ENCODE measurements at regions not wholly inside any gene's neighbourhood (a gene's known extent, or its start where the extent isn't known, plus 50 kb on each side); places are given as distances from the start of the nearest gene placed in this dataset.
"Not testable (repeated sequence)": the region's sequence is repeated elsewhere in the genome, so short reads cannot be mapped to it uniquely, and the experiment has no call there.

- Mint-ChIP-seq H3K36me3 (no peaks in the 10 kb centered on the region), H3K4me1 (peaks cover 3 to 7% of the 10 kb centered on the region in 2 donors), H3K9me3 (no peaks in the 10 kb centered on the region), H3K4me3 (no peak overlapping the region), H3K27ac (no peak overlapping the region), H3K27me3 (peaks cover 0 to 13% of the 10 kb centered on the region in 2 donors)
- ATAC-seq (replicated peaks) = peak in 1 of 2 donors; percentile 61
- DNase-seq = peak; percentile 21
Measured at GRCh38 chrX:118254611-118255010, 91.3 kb upstream of the WDR44 start.

GRCh38 chrX:118255921-118256320 lies 90.0 kb upstream of the WDR44 start:
- no peak overlapping the region for H3K4me3 Mint-ChIP-seq

GRCh38 chrX:118257781-118258180 lies 88.1 kb upstream of the WDR44 start:
- no peaks in the 10 kb centered on the region for H3K36me3 Mint-ChIP-seq
- H3K4me3 Mint-ChIP-seq = no peak overlapping the region
- ATAC-seq (replicated peaks) = no peak
- no peaks in the 10 kb centered on the region for H3K9me3 Mint-ChIP-seq
- H3K27ac Mint-ChIP-seq = no peak overlapping the region
- peaks cover 3 to 7% of the 10 kb centered on the region in 2 donors for H3K4me1 Mint-ChIP-seq
- H3K27me3 Mint-ChIP-seq = peaks cover 0 to 17% of the 10 kb centered on the region in 2 donors
- DNase-seq = no peak

More at GRCh38 chrX:118255921-118256320, 90.0 kb upstream of the WDR44 start:
- Mint-ChIP-seq H3K27ac (no peak overlapping the region), H3K36me3 (no peaks in the 10 kb centered on the region), H3K4me1 (peaks cover 3 to 7% of the 10 kb centered on the region in 2 donors), H3K9me3 (no peaks in the 10 kb centered on the region), H3K27me3 (peaks cover 0 to 17% of the 10 kb centered on the region in 2 donors)
- DNase-seq (no peak), ATAC-seq (replicated peaks) (no peak)

- DNase-seq = no peak
- H3K36me3 Mint-ChIP-seq = no peaks in the 10 kb centered on the region
- H3K9me3 Mint-ChIP-seq = no peaks in the 10 kb centered on the region
- ATAC-seq (replicated peaks) = peak; percentile 39 to 54
- H3K4me3 Mint-ChIP-seq = no peak overlapping the region
- H3K4me1 Mint-ChIP-seq = peaks cover 3 to 7% of the 10 kb centered on the region in 2 donors
- H3K27ac Mint-ChIP-seq = no peak overlapping the region
- peaks cover 0 to 17% of the 10 kb centered on the region in 2 donors for H3K27me3 Mint-ChIP-seq
Measured at GRCh38 chrX:118259213-118259612, 86.7 kb upstream of the WDR44 start.

- H3K27me3 Mint-ChIP-seq = peaks cover 0 to 17% of the 10 kb centered on the region in 2 donors
- H3K27ac Mint-ChIP-seq = no peak overlapping the region
- DNase-seq (no peak), ATAC-seq (replicated peaks) (no peak)
- H3K36me3 Mint-ChIP-seq = no peaks in the 10 kb centered on the region
- peaks cover 3 to 7% of the 10 kb centered on the region in 2 donors for H3K4me1 Mint-ChIP-seq
- no peak overlapping the region for H3K4me3 Mint-ChIP-seq
- no peaks in the 10 kb centered on the region for H3K9me3 Mint-ChIP-seq
Measured at GRCh38 chrX:118261151-118261550, 84.8 kb upstream of the WDR44 start.

GRCh38 chrX:118271775-118272174 lies 74.1 kb upstream of the WDR44 start:
- peaks cover 0 to 5% of the 10 kb centered on the region in 2 donors for H3K27me3 Mint-ChIP-seq
- no peaks in the 10 kb centered on the region for H3K4me1 Mint-ChIP-seq
- no peak for ATAC-seq (replicated peaks)
- H3K27ac Mint-ChIP-seq = no peak overlapping the region
- H3K36me3 Mint-ChIP-seq = no peaks in the 10 kb centered on the region
- peaks cover 0 to 3% of the 10 kb centered on the region in 2 donors for H3K9me3 Mint-ChIP-seq
- no peak overlapping the region for H3K4me3 Mint-ChIP-seq
- no peak for DNase-seq

- ATAC-seq (replicated peaks) (no peak), DNase-seq (no peak)
- no peak overlapping the region for H3K27ac Mint-ChIP-seq
- no peaks in the 10 kb centered on the region for H3K36me3 Mint-ChIP-seq
- H3K27me3 Mint-ChIP-seq = peaks cover 0 to under 1% of the 10 kb centered on the region in 2 donors
- H3K4me3 Mint-ChIP-seq = no peak overlapping the region
- no peaks in the 10 kb centered on the region for H3K9me3 Mint-ChIP-seq
- H3K4me1 Mint-ChIP-seq = no peaks in the 10 kb centered on the region
Measured at GRCh38 chrX:118272242-118272641, 73.7 kb upstream of the WDR44 start.

- no peak overlapping the region for H3K27ac Mint-ChIP-seq
- ATAC-seq (replicated peaks) (no peak), DNase-seq (no peak)
- H3K27me3 Mint-ChIP-seq = no peaks in the 10 kb centered on the region
- H3K4me3 Mint-ChIP-seq = no peak overlapping the region
- no peaks in the 10 kb centered on the region for H3K36me3 Mint-ChIP-seq
- no peaks in the 10 kb centered on the region for H3K4me1 Mint-ChIP-seq
- no peaks in the 10 kb centered on the region for H3K9me3 Mint-ChIP-seq
Measured at GRCh38 chrX:118286066-118286762, 59.7 kb upstream of the WDR44 start.

GRCh38 chrX:118295818-118296217 lies 50.1 kb upstream of the WDR44 start:
- not testable (repeated sequence) for H3K27me3 Mint-ChIP-seq; H3K4me1 Mint-ChIP-seq; ATAC-seq (replicated peaks); H3K36me3 Mint-ChIP-seq; H3K4me3 Mint-ChIP-seq; DNase-seq; H3K27ac Mint-ChIP-seq
- H3K9me3 Mint-ChIP-seq = peaks cover 0 to 15% of the 10 kb centered on the region in 2 donors
